RPMI7951 (cell line): ENCODE measurements at regions not wholly inside any gene's neighbourhood (a gene's known extent, or its start where the extent isn't known, plus 50 kb on each side); places are given as distances from the start of the nearest gene placed in this dataset.
"Not testable (repeated sequence)": the region's sequence is repeated elsewhere in the genome, so short reads cannot be mapped to it uniquely, and the experiment has no call there.

ENCODE experiments used
- DNase-seq: peaks from one replicate; pipeline ENCODE4 v3.0.0-alpha.2; 2012; ENCODE audit warnings: low read depth

DNA sequence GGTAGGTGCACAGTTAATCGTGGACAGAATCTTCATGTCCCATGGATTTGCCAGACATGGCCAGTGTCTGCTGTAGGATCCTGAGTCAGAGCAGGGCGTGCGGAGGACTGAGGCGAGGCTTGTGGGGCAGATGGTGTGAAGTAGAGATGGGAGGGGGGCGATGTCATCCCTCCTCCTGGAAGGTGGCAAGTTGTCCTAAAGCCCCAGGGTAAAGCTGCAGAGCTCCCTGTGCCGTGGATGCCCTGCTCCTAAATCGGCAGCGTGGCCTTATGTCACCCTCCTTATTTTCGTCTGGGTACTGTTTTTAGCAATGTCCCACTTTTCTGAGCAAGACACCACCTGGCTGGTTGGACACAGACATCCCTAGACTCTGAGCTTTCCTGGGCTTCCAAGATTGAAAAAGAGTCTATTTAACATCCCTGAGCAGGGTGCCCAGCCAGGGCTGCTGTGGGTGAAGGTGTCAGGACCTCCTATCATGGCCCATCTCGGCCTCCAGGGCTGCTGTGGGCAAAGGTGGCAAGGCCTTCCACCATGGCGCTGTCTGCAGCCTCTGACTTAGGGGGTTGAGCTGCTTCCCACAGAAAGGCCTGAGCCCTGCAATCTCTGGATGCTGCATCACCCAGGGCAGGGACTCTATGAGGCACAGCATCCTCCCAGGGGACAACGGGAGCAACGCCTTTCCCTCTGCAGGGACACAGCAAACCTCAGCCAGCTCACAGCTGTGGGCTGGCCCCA is 145.4 kb downstream of the TTLL2 start:
- no peak for DNase-seq

DNA sequence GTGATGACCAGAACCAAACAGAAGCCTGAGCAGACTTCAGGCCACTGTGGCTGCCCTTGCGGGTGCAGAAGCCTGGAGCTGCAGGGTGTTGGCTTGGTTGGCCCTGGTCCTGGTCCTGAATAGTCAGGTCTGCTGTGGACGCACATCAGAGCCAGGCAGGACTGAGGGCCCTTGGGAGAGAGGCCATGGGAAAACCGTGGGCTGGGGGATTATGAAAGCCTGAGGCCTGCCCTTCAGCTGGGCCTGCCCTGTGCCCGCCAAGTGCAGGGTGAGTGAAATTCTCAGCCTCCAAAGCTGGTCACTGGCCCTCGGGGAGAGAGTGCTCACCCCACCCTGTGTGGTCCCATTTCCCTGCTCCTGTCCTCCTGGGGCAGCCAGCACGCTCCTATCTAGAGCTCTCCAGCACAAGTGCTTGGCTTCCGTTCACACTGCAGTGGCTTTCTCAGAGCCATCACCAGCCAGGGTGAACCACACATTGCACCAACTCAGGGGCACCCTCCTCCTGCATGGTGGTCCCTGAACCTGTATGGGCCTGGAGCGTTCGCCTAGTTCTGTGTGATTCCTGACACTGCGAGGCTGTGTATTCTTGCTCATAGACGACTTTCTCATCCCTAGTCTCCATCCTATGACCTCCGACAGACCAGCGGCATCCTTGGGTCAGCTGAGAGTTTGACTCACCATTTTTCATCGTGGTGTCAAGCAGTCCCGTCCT is 146.1 kb downstream of the TTLL2 start:
- no peak for DNase-seq

DNA sequence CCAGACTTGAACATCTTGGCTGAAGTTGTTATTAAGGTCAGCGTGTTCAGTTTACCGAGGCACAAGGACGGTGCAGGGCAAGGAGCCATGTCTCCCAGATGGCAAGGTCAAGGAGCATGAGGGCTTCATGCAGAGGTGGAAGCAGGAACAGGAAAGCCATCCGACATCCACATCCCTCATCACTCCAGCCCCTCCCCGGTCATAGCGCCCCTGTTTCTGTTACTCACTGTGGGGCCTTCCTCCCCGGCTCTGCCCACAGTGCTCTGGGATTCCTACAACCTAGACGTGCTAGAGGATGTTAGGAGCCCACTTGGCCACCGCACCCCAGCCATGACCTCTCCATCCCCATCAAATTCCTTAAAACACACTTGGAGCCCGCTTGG is 146.7 kb downstream of the TTLL2 start:
- no peak for DNase-seq

DNA sequence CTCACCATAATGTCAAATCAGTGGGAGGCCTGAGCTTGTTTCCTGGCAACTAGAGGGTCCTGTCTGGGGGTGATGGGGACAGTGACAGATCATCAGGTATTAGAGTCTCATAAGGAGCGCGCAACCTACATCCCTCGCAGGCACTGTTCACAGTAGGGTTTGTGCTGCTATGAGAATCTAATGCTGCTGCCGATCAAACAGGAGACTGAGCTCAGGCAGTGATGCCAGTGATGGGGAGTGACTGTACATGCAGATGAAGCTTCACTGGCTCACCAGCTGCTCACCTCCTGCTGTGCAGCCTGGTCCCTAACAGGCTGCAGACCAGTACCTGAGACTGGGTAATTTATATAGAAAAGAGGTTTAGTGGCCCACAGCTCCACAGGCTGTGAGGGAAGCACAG is 147.3 kb downstream of the TTLL2 start:
- no peak for DNase-seq

DNA sequence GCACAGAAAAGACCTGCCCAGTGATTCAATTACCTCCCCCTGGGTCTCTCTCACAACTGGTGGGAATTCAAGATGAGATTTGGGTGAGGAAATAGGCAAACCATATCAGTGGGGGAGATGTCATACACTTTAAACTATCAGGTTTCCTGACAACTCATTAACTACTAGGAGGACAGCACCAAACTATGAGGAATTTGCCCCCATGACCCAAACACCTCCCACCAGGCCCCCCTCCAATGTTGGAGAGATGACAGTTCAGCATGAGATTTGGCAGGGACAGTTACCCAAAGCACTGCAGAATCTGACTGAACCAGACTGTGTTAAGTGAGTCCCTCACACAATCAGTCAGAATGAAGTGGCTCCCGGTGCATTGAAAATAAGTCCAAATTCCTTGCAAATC is 148.0 kb downstream of the TTLL2 start:
- DNase-seq = no peak

DNA sequence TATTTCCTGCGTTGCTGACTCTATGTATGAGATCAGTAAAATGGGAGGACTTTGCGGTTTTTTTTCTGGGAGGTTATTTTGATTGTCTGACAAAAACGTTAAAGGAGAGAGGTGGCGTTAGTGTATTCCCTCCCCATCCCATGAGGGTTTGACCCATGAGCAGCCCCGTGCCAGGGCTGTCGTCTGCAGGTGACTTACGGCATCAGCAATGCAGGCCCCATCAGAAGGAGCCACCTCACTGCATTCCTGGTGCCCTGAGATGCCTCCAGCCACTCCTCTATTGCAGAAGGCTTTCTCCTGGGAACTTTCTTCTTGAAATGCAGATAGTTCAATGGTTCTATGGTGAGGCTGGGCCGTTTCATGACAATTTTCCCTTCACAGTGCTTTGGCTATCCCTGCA is 149.3 kb downstream of the TTLL2 start:
- DNase-seq = no peak

DNA sequence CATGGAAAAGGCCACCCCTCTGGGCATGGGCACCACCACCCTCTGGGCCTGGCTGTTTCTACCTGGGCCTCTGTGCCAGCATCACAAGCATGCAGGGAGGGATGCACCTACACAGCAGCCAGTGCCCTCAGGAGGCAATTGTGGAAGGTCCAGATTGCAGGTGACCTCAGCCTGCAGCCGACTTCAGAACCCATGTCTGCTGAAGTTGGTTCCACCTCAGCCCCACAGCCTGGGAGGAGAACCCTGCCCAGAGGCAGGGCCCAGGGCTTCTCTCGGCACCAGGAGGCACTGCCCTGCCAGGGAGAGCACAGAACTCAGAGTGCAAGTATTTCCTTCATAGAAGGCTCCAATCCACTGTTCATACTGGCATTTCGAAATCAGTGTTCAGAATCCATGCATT is 149.8 kb downstream of the TTLL2 start:
- no peak for DNase-seq

DNA sequence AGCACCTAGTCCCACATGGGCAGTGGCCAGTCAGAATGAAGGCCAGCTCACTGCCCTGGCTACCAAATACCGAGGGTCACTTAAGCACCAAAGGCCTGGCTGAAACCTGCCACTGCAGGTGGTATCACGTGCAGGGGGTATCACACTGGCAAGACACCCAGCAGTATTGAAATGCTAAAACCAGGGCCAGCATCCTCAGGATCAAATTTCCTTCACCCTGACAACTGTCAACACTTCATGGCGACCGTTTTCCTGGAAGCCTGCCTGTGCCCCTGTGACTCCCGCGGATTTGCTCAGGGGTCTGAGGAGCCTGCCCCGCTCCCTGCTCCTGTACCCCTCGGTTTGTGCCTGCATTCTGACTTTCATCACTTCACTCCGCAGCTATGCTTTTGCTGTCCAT is 151.1 kb downstream of the TTLL2 start:
- DNase-seq = no peak

DNA sequence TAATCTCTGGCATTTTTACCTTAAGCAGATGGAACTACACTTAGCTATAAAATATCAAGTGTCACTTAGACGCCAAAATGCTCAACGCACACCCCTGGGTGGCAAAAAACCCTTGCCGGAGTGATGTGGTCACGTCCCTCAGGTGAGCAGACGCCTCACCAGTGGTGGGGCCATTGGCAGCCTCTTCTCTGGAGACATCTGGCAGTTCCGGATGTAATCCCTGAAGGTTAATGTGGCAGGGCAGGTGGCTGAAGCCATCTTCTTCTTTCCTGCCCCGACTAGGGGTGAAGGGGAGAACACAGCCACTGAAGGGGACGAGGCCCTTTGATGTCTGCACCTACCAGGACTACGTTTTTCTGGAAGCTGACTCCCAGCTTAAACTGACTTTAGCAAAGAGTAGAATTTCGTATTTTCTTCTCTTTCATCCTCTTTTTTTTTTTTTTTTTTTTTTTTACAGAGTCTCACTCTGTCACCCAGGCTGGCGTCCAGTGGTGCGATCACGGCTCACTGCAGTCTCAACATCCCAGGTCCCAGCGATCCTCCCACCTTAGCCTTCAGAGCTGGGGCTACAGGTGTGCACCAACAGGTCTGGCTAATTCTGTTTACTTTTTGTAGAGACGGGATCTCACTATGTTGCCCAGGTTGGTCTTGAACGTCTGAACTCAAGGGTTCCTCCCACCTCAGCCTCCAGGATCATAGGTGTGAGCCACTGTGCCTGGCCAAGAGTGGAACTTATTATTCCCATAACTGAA is 152.1 kb downstream of the TTLL2 start:
- DNase-seq = no peak

DNA sequence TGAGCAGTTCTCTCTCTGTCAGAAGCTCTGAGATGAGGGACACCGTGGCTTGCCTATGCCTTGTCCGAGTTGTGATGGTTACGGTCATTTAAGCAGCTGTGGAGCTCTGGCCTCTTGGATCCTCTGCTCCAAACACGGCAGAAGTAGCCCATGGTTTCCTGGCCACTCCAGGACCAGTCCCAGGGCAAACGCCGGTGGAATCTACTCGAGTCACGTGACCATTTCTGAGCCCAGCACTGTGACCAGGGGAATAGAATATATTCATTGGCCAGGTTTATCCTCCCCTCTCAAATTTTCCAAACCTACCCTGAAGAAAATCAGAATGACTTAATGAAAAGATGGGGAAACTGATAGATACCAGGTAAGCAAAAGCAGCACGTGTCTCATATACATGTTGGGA is 152.8 kb downstream of the TTLL2 start:
- DNase-seq = no peak

DNA sequence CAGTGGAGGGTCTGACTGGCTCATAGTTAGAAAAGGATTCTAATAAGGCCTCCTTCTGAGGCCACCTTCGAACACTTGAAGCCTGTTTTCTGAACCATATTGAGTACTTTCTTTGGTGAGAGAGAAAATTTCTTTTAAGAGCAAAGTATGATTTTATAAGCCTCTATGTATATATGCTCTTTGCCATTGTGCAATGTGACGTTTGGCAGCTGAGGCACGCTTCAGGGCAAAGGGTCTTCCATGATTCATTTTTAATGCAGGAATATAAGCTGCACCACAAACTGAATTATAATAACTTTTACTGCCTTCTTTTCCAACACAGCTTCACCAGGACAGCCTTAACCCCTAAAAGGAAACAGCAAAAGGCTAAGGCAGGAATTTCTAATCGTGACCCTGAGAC is 154.4 kb downstream of the TTLL2 start:
- DNase-seq = no peak

DNA sequence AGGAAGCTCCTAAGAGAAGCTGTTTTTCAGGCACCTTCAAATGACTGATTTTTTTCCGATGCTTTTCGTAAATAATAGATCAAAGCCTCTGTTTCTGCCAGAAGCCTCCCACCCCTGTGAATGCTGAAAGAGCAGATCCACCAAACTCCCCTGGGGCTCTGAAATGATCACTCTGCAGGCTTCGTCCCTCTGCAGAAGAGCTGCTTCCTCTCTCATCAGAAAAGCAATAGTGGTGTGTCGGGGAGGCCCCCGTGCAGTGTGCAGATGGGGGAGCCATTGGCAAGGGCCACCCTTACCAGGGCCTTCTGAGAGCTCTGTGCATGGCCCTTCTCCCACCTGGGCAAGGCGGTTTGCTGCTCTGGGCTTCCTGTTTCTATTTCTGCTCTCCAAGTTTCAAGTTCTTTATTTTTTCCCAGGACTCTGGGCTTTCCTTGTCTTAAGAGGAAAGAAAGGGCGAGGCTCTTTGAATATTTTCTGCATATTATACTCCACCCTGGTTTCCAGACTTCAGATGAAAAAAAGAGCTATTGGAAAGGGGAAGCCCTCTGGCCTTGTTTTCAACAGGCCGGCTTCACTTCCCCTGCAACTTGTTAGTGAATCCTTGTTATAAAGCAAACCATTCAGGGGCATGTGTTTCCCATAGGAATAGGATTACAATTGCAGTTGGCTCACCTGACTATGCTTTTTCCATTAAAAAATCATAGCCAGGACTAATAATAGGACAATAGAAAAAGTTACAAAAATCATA is 155.2 kb downstream of the TTLL2 start:
- no peak for DNase-seq

DNA sequence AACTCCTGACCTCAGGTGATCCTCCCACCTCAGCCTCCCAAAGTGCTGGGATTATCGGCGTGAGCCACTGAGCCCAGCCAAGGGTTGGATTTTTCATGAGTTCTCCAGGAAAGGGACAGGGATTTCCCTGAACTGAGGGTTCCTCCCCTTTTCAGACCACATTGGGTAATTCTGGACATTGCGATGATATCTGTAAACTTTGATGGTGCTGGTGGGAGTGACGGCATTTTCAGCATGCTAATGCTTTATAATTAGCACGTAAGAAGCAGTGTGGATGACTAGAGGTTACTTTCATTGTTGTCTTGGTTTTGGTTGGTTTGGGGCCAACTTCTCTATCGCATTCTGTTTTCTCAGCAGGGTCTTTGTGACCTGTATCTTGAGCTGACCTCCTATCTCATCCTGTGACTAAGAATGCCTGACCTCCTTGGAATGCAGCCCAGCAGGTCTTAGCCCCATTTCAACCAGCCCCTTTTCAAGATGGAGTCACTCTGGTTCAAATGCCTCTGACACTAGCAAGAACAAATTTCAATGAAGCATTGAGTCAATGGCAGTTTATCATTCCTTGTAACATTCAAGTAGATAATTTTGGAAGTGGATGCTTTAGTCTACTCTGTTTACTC is 156.5 kb downstream of the TTLL2 start:
- DNase-seq = no peak

DNA sequence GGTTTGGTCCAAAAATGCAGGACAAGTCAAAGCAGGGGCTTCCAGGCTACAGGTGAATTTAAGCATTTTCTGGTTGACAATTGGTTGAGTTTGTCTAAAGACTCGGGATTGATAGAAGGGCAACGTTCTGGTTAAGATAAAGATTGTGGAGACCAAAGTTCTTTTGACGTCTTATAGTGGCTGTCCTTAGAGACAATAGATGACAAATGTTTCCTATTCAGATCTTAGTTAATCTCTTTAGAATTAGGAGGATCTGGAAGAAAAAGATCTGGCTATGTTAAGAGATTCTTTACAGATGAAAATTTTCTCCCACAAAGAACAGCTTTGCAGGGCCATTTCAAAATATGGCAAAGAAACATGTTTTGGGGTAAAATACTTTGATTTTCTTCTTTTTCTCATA is 157.9 kb downstream of the TTLL2 start:
- DNase-seq = not testable (repeated sequence)

DNA sequence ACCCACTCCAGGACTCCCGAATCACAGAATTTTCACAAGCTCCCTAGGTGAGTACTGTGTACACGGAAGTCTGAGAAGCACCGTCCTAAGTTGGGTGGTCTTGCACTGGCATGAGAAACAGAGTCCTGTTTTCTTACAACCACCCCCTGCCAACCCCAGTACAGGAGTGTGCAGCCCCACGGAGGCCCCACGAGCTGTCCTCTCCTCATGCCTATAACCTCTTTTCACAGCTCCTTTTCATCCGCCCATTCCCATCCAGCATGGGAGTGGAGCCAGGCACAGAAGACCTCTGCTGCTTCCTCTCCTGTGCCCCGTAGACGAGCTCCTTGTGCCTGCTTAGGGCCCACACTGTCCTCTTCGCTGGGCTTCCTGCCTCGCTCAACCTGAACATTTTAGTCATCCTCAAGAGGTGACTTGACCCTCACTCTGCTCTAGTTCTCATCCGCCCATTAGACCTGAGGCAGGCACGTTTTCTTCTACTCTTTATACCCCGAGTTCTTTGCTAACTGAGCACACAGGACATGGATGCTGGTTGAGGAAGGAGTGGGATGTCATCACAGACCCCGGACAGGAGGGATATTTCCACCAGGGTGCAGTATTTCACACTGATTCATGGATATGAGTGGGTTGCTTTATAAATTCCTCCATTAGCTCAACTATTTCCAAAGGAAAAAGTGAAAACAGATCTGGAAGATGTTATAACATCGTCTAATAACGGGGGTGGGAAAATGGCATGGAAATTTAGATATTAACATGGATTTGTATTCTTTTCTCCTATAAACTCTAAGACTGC is 160.5 kb downstream of the TTLL2 start:
- DNase-seq = peak; percentile 8

DNA sequence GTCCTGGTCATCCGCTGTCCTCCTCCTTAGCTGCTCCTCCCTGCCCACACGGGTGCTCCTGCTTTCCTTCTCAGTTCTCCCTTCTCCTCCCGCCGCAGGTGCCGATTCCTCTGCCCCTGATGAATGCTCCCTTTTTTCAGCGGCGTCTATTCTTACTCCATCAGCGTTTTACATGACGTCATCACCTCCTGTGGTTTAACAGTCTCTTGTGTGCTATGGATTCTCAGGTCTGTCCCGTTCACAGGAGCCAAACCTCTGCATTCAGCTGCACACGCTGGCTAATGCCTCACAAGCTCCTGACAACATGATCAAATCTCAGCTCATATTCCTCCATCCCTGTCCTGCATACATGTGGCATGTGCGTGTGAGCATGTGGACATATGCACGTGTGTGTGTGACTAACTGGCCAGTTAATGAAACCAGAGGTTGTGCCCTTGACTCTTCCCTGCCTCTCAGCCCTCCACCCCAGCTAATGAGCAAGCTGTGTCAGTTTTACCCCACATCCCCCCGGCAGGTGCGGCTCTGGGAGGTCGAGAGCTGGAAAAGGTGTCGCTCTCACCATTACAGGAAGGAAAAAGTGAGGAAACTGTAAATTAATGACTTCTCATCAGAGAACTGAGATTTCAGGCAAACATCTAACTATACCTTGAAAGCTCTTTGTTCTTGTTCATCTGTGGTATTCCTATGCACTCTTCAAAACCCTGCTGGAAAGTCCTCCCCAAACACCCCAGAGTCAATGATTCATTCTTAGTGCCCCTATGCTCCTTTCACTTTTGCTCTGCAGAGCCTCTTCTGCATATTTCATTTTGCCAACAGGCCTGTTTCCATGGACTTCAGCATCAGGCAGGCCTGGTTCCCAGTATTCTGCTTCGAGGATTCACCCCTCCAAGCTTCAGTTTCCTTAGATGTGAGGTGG is 163.1 kb downstream of the TTLL2 start:
- DNase-seq = no peak

DNA sequence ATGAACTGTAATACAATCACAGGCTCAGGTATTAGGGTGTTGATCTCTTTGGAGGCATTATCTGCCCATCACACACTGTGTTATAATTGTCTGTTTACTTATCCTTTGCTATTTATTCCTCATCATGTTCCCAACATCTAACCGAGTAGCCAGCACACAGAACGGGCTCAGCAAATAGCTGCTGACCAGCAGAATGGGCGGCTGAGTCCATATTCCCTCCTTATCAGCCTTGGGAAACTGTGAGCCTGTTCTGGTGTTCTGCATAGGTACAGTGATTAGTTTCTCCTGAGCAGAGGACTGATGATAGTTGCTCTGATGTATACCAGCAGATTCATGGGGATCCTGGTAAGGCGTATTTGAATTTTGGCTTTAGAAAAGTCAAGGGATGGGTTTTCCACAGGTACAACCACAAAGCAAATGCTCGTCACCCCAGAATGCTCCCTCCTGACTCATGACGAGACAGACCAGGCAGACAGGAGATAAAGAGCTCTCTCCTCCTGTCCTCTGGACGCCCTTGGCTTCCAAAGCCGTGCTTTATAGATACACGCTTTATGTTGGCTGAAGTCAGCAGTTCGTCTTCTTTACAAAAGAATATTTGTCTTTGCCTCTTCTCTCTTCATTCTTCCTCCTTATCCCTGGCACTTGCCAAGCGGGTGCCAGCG is 166.7 kb downstream of the TTLL2 start:
- no peak for DNase-seq

DNA sequence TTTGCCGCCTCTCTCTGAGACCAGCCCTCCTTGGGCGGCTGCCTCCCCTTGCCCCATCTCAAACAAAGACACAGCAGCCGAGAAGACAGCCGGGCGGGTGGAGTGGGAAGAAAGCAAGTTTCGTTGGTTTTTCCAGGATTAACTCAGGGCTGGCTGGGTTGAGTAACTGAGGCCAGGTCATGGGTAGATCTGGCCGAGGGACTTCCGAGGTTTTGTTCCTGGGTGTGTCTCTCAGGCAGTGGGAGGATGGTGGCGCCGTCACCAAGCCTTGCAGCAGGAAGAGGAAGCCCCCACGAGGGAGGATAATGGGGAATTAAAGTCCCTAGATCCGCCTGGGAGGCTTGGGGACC is 167.2 kb downstream of the TTLL2 start:
- DNase-seq = no peak

DNA sequence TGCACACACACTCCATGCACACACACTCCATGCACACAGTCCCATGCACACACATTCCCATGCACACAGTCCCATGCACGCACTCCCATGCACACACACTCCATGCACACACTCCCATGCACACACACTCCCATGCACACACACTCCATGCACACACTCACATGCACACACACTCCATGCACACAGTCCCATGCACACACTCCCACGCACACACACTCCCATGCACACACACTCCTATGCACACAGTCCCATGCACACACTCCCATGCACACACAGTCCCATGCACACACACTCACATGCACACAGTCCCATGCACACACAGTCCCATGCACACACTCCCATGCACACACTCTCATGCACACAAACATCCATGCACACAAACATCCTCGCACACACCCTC is 168.4 kb downstream of the TTLL2 start:
- DNase-seq = no peak
